Stomach (tissue), 4 donors: ENCODE measurements at regions not wholly inside any gene's neighbourhood (a gene's known extent, or its start where the extent isn't known, plus 50 kb on each side); places are given as distances from the start of the nearest gene placed in this dataset.

ENCODE experiments used
- POLR2A ChIP-seq, 4 donors: fragments of 450-650 bp; IDR thresholded peaks; one replicate each; pipeline ENCODE4 v1.6.1; 2016; ENCODE audit warnings: antibody characterized with exemption in 4 of 4, control low read depth in 2 of 4, mild to moderate bottlenecking in 1 of 4, moderate library complexity in 1 of 4
- POLR2AphosphoS5 ChIP-seq, 3 donors: sonication (generic); formaldehyde crosslinking; IDR thresholded peaks; one replicate each; pipeline ENCODE4 v1.6.1; 2016; ENCODE audit warnings: antibody characterized with exemption in 3 of 3
- TF ChIP-seq, protein P1 (sequence below), 7 experiments: fragments of 450-650 bp in 4 of 7; fragments of 200-600 bp in 3 of 7; sonication (generic) in 3 of 7; IDR thresholded peaks; one replicate each; pipeline ENCODE4 v1.5.1; 2016 to 2019; ENCODE audit warnings: antibody characterized with exemption in 7 of 7, control low read depth in 2 of 7, mild to moderate bottlenecking in 1 of 7

DNA sequence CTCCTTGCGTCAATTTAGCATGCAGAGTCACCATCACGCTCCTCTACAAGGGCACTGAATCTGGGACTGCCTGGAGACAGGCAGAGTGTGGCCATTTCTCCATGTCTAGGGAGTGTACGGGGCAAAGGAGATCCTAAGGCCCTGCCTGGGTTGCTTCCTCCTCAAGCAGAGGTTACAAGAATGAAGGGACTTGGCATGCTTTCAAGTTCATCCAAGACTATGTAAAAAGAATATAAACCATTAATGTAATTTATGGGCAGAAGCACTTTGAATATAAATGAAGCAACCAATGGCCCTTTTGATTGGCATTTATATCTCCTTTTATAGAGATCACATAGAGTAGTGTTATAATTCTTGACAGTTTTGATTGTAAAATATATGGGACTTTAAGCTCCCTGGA lies 137.5 kb downstream of the BTBD3 start:
- TF ChIP-seq POLR2AphosphoS5 (IDR thresholded peaks at IDR 0.05) (no peak), POLR2A (IDR thresholded peaks at IDR 0.05) (no peak)
- TF ChIP-seq, protein P1, sequence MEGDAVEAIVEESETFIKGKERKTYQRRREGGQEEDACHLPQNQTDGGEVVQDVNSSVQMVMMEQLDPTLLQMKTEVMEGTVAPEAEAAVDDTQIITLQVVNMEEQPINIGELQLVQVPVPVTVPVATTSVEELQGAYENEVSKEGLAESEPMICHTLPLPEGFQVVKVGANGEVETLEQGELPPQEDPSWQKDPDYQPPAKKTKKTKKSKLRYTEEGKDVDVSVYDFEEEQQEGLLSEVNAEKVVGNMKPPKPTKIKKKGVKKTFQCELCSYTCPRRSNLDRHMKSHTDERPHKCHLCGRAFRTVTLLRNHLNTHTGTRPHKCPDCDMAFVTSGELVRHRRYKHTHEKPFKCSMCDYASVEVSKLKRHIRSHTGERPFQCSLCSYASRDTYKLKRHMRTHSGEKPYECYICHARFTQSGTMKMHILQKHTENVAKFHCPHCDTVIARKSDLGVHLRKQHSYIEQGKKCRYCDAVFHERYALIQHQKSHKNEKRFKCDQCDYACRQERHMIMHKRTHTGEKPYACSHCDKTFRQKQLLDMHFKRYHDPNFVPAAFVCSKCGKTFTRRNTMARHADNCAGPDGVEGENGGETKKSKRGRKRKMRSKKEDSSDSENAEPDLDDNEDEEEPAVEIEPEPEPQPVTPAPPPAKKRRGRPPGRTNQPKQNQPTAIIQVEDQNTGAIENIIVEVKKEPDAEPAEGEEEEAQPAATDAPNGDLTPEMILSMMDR (IDR thresholded peaks at IDR 0.05): no peak
